Colonic mucosa (tissue), 4 donors: ENCODE measurements at regions not wholly inside any gene's neighbourhood (a gene's known extent, or its start where the extent isn't known, plus 50 kb on each side); places are given as distances from the start of the nearest gene placed in this dataset.

Source experiments
- DNase-seq: peaks from one replicate; pipeline ENCODE4 v3.0.0-alpha.2; 2020
- H3K27ac ChIP-seq: fragments of 200-600 bp; one replicate; pipeline ENCODE4 v1.8.0; 2021
- H3K27me3 ChIP-seq: fragments of 200-600 bp; one replicate; pipeline ENCODE4 v1.8.0; 2021
- H3K36me3 ChIP-seq: fragments of 200-600 bp; one replicate; pipeline ENCODE4 v1.8.0; 2021
- H3K4me1 ChIP-seq: fragments of 200-600 bp; one replicate; pipeline ENCODE4 v1.8.0; 2021; ENCODE audit warnings: mild to moderate bottlenecking
- H3K4me3 ChIP-seq: fragments of 200-600 bp; one replicate; pipeline ENCODE4 v1.8.0; 2021
- H3K9ac ChIP-seq, 2 donors: one replicate each; pipeline ENCODE4 v1.7.0; 2013; ENCODE audit warnings: control low read depth in 2 of 2, low read depth in 2 of 2, low read length in 2 of 2
- H3K9me3 ChIP-seq: fragments of 200-600 bp; one replicate; pipeline ENCODE4 v1.8.0; 2021
- CTCF ChIP-seq: fragments of 200-600 bp; IDR thresholded peaks from one replicate; pipeline ENCODE4 v1.8.0; 2022; ENCODE audit warnings: antibody characterized with exemption, mild to moderate bottlenecking
- intact Hi-C: fragments of 100-400 bp; cut with DNase I; formaldehyde crosslinking; loops from one replicate; pipeline ENCODE4 v1.14.1; 2022
- donor health status: healthy.
- donor health status: DM: no; HTN: no; CAD: no.
- donor health status: DM: no; HTN: no; CAD: no.

GRCh38 chr10:9535744-9536143 lies 1481.3 kb downstream of the GATA3 start:
- H3K27ac ChIP-seq, result no peak overlapping the region
- H3K4me1 ChIP-seq, result no peaks in the 10 kb centered on the region
- DNase-seq, result no peak
- no peak overlapping the region for H3K4me3 ChIP-seq
- H3K9me3 ChIP-seq, result no peaks in the 10 kb centered on the region
- H3K36me3 ChIP-seq, result no peaks in the 10 kb centered on the region
- intact Hi-C loops, result no loop called here
- no peaks in the 10 kb centered on the region for H3K27me3 ChIP-seq
- no peak for TF ChIP-seq CTCF
- H3K9ac ChIP-seq, result no peak overlapping the region

- H3K4me1 ChIP-seq, result no peaks in the 10 kb centered on the region
- H3K27me3 ChIP-seq, result no peaks in the 10 kb centered on the region
- H3K4me3 ChIP-seq, result no peak overlapping the region
- no peaks in the 10 kb centered on the region for H3K36me3 ChIP-seq
- no peak for DNase-seq
- H3K9ac ChIP-seq, result no peak overlapping the region
- H3K27ac ChIP-seq, result no peak overlapping the region
- no peaks in the 10 kb centered on the region for H3K9me3 ChIP-seq
- TF ChIP-seq CTCF, result no peak
- intact Hi-C loops, result no loop called here
Observed at GRCh38 chr10:9545073-9545472, 1472.6 kb upstream of the CELF2 start.

- TF ChIP-seq CTCF, result no peak
- H3K9me3 ChIP-seq, result no peaks in the 10 kb centered on the region
- H3K27me3 ChIP-seq, result no peaks in the 10 kb centered on the region
- DNase-seq, result no peak
- intact Hi-C loops, result no loop called here
- no peak overlapping the region for H3K27ac ChIP-seq
- H3K9ac ChIP-seq, result no peak overlapping the region
- H3K4me3 ChIP-seq, result no peak overlapping the region
- H3K4me1 ChIP-seq, result no peaks in the 10 kb centered on the region
- no peaks in the 10 kb centered on the region for H3K36me3 ChIP-seq
Observed at GRCh38 chr10:9547936-9548904, 1469.5 kb upstream of the CELF2 start.

- no peak overlapping the region for H3K9ac ChIP-seq
- H3K4me3 ChIP-seq, result no peak overlapping the region
- no peaks in the 10 kb centered on the region for H3K9me3 ChIP-seq
- no peak for TF ChIP-seq CTCF
- H3K4me1 ChIP-seq, result no peaks in the 10 kb centered on the region
- H3K27ac ChIP-seq, result no peak overlapping the region
- H3K27me3 ChIP-seq, result no peaks in the 10 kb centered on the region
- H3K36me3 ChIP-seq, result no peaks in the 10 kb centered on the region
- intact Hi-C loops, result no loop called here
- no peak for DNase-seq
Observed at GRCh38 chr10:9550810-9551209, 1466.9 kb upstream of the CELF2 start.

GRCh38 chr10:9554321-9554720 lies 1463.4 kb upstream of the CELF2 start:
- Histone ChIP-seq H3K36me3 (no peaks in the 10 kb centered on the region), H3K4me3 (no peak overlapping the region), H3K27me3 (no peaks in the 10 kb centered on the region), H3K9me3 (no peaks in the 10 kb centered on the region), H3K4me1 (no peaks in the 10 kb centered on the region), H3K9ac (no peak overlapping the region), H3K27ac (no peak overlapping the region)
- intact Hi-C loops, result no loop called here
- no peak for TF ChIP-seq CTCF
- DNase-seq, result no peak
